ENCODE measurements at regions not wholly inside any gene's neighbourhood (a gene's known extent, or its start where the extent isn't known, plus 50 kb on each side); places are given as distances from the start of the nearest gene placed in this dataset.

DNA sequence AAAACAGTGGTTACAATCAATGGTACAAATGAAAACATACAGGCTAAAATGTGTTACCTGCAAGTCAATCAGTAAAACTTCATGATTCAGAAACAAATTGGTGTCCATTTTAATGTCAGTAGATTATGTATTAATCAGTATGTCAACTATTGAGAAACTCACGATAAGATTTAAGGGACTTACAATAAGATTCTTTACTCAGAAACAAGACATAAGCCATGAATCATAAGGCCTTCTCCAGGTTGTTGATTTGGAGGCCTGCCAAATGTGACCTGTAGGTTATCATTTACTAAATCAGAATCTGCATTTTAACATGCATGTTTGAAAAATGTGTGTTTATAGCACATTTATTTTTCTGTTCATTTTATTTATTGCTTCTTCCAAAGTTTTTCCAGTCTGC is 623.1 kb downstream of the CCDC85A start:
- no peak overlapping the region for H3K18ac ChIP-seq (ENCODE audit: low read length)
- no peak overlapping the region for H2AFZ ChIP-seq (ENCODE audit: insufficient read depth, low read length, poor library complexity)
- H2BK5ac ChIP-seq (ENCODE audit: low read depth, low read length, poor library complexity), result no peak overlapping the region
- no peak overlapping the region for H3K23ac ChIP-seq (ENCODE audit: low read length)
- no peak overlapping the region for H2BK120ac ChIP-seq (ENCODE audit: insufficient read depth, low read length, poor library complexity)
- H4K91ac ChIP-seq (ENCODE audit: low read depth, low read length), result no peak overlapping the region
- no peak overlapping the region for H3K4me2 ChIP-seq (ENCODE audit: low read length)
- no peak overlapping the region for H3K4ac ChIP-seq (ENCODE audit: low read depth, low read length)
- no CpG with 5 or more reads among the region's 1 CpG for WGBS (ENCODE audit: extremely low coverage, insufficient coverage, insufficient read length)
- no peak overlapping the region for H3K14ac ChIP-seq (ENCODE audit: low read length)
- H3K9me3 ChIP-seq (ENCODE audit: insufficient read depth, low read depth, low read length), result no peaks in the 10 kb centered on the region
- no peak overlapping the region for H2BK12ac ChIP-seq (ENCODE audit: low read length)
- no peak overlapping the region for H4K12ac ChIP-seq (ENCODE audit: low read depth, low read length)
- H3K4me3 ChIP-seq (ENCODE audit: low read depth, low read length), result no peak overlapping the region
- no peaks in the 10 kb centered on the region for H3K79me2 ChIP-seq (ENCODE audit: control insufficient read depth, insufficient read depth, low read length, poor library complexity)
- no peaks in the 10 kb centered on the region for H3K4me1 ChIP-seq (ENCODE audit: control insufficient read depth in 1 of 2, insufficient read depth in 2 of 2, low read length in 2 of 2)
- no peak overlapping the region for H3K27ac ChIP-seq (ENCODE audit: low read depth, low read length)
- no peaks in the 10 kb centered on the region for H3K27me3 ChIP-seq (ENCODE audit: insufficient read depth, low read length)
- no peaks in the 10 kb centered on the region for H3K36me3 ChIP-seq (ENCODE audit: control insufficient read depth in 1 of 2, insufficient read depth in 2 of 2, low read length in 2 of 2)
- DNase-seq, result no peak
- no peaks in the 10 kb centered on the region for H3K79me1 ChIP-seq (ENCODE audit: low read length)
- no peak overlapping the region for H3K9ac ChIP-seq (ENCODE audit: low read length)
- no peak overlapping the region for H4K8ac ChIP-seq (ENCODE audit: low read depth, low read length)
- no peak overlapping the region for H2AK5ac ChIP-seq (ENCODE audit: low read length)

DNA sequence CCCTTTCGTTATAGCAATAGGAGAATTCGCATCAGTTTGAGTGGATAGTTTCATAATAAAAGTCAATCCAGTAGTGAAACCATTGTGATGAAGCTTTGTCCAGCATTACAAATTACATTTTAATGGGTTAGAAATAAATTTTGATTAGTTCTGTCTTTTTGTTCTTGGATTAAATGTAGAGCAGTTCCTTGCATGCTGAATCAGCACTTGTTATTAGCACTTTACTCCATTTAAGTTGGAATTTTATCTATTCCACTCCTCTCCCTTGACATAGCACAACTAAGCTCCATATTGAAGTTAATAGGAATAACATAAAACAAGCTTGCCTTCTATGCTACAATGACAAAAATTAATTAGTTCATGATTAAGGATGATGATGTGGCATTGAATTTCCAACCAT is 624.1 kb downstream of the CCDC85A start:
- H3K4me1 ChIP-seq (ENCODE audit: control insufficient read depth in 1 of 2, insufficient read depth in 2 of 2, low read length in 2 of 2), result no peaks in the 10 kb centered on the region
- no peak overlapping the region for H3K4me3 ChIP-seq (ENCODE audit: low read depth, low read length)
- no peak overlapping the region for H2AK5ac ChIP-seq (ENCODE audit: low read length)
- no peak overlapping the region for H3K23ac ChIP-seq (ENCODE audit: low read length)
- H4K12ac ChIP-seq (ENCODE audit: low read depth, low read length), result no peak overlapping the region
- no peak overlapping the region for H3K4me2 ChIP-seq (ENCODE audit: low read length)
- no peaks in the 10 kb centered on the region for H3K79me2 ChIP-seq (ENCODE audit: control insufficient read depth, insufficient read depth, low read length, poor library complexity)
- H3K4ac ChIP-seq (ENCODE audit: low read depth, low read length), result no peak overlapping the region
- DNase-seq, result no peak
- H3K27ac ChIP-seq (ENCODE audit: low read depth, low read length), result no peak overlapping the region
- H4K91ac ChIP-seq (ENCODE audit: low read depth, low read length), result no peak overlapping the region
- H3K14ac ChIP-seq (ENCODE audit: low read length), result no peak overlapping the region
- H3K36me3 ChIP-seq (ENCODE audit: control insufficient read depth in 1 of 2, insufficient read depth in 2 of 2, low read length in 2 of 2), result no peaks in the 10 kb centered on the region
- no peak overlapping the region for H2AFZ ChIP-seq (ENCODE audit: insufficient read depth, low read length, poor library complexity)
- no peak overlapping the region for H3K18ac ChIP-seq (ENCODE audit: low read length)
- H2BK12ac ChIP-seq (ENCODE audit: low read length), result no peak overlapping the region
- no peak overlapping the region for H2BK120ac ChIP-seq (ENCODE audit: insufficient read depth, low read length, poor library complexity)
- no peak overlapping the region for H3K9ac ChIP-seq (ENCODE audit: low read length)
- H2BK5ac ChIP-seq (ENCODE audit: low read depth, low read length, poor library complexity), result no peak overlapping the region
- no peaks in the 10 kb centered on the region for H3K27me3 ChIP-seq (ENCODE audit: insufficient read depth, low read length)
- no peak overlapping the region for H4K8ac ChIP-seq (ENCODE audit: low read depth, low read length)
- no peaks in the 10 kb centered on the region for H3K9me3 ChIP-seq (ENCODE audit: insufficient read depth, low read depth, low read length)
- no peaks in the 10 kb centered on the region for H3K79me1 ChIP-seq (ENCODE audit: low read length)
- no CpG with 5 or more reads among the region's 2 CpGs for WGBS (ENCODE audit: extremely low coverage, insufficient coverage, insufficient read length)

DNA sequence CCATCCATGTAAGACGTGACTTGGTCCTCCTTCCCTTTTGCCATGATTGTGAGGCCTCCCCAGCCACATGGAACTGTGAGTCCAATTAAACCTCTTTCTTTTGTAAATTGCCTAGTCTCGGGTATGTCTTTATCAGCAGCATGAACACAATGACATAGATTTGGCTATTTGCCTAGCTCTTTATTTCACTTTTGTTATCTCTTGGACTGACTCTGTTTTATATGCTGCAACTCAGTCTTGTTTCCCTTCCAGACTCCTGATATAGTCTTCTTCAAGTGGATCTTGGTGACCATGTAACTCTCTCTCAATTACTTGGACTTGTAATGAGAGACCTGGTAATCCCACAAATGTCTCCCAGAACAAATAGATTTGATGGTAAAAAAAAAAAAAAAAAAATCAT is 627.6 kb downstream of the CCDC85A start:
- Histone ChIP-seq H3K14ac (ENCODE audit: low read length) (no peak overlapping the region), H3K4me1 (ENCODE audit: control insufficient read depth in 1 of 2, insufficient read depth in 2 of 2, low read length in 2 of 2) (no peaks in the 10 kb centered on the region), H3K27ac (ENCODE audit: low read depth, low read length) (no peak overlapping the region), H3K23ac (ENCODE audit: low read length) (no peak overlapping the region), H4K8ac (ENCODE audit: low read depth, low read length) (no peak overlapping the region), H2BK120ac (ENCODE audit: insufficient read depth, low read length, poor library complexity) (no peak overlapping the region), H3K4me2 (ENCODE audit: low read length) (no peak overlapping the region), H3K27me3 (ENCODE audit: insufficient read depth, low read length) (no peaks in the 10 kb centered on the region), H4K12ac (ENCODE audit: low read depth, low read length) (no peak overlapping the region), H2BK5ac (ENCODE audit: low read depth, low read length, poor library complexity) (no peak overlapping the region), H2AK5ac (ENCODE audit: low read length) (no peak overlapping the region), H3K79me2 (ENCODE audit: control insufficient read depth, insufficient read depth, low read length, poor library complexity) (no peaks in the 10 kb centered on the region), H2AFZ (ENCODE audit: insufficient read depth, low read length, poor library complexity) (no peak overlapping the region), H3K18ac (ENCODE audit: low read length) (no peak overlapping the region), H3K4ac (ENCODE audit: low read depth, low read length) (no peak overlapping the region), H3K9me3 (ENCODE audit: insufficient read depth, low read depth, low read length) (no peaks in the 10 kb centered on the region), H3K36me3 (ENCODE audit: control insufficient read depth in 1 of 2, insufficient read depth in 2 of 2, low read length in 2 of 2) (no peaks in the 10 kb centered on the region), H3K79me1 (ENCODE audit: low read length) (no peaks in the 10 kb centered on the region), H2BK12ac (ENCODE audit: low read length) (no peak overlapping the region), H3K9ac (ENCODE audit: low read length) (no peak overlapping the region), H3K4me3 (ENCODE audit: low read depth, low read length) (no peak overlapping the region), H4K91ac (ENCODE audit: low read depth, low read length) (no peak overlapping the region)
- DNase-seq, result no peak
- WGBS (ENCODE audit: extremely low coverage, insufficient coverage, insufficient read length), result no CpG with 5 or more reads among the region's 2 CpGs

DNA sequence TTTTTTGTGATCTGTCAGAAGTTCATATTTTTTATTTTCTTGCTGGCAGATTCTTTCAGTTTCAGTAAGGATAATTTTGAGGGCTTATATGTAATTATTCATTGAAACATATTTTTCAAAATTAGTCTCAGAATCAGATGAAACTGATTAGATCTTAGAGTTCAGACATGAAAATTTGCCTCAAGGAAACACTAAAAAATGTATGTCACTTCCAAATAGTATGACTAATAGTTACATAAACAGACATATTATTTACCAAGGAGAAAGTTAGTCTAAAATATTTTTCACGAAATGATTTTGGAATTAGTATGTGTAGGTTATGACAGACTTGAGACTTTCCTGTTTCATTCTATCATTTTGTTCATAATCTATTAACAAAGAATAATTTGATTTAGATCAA is 628.6 kb downstream of the CCDC85A start:
- no peak overlapping the region for H3K27ac ChIP-seq (ENCODE audit: low read depth, low read length)
- H3K14ac ChIP-seq (ENCODE audit: low read length), result no peak overlapping the region
- H2BK12ac ChIP-seq (ENCODE audit: low read length), result no peak overlapping the region
- H2BK120ac ChIP-seq (ENCODE audit: insufficient read depth, low read length, poor library complexity), result no peak overlapping the region
- H3K9me3 ChIP-seq (ENCODE audit: insufficient read depth, low read depth, low read length), result no peaks in the 10 kb centered on the region
- H3K27me3 ChIP-seq (ENCODE audit: insufficient read depth, low read length), result no peaks in the 10 kb centered on the region
- no peak overlapping the region for H4K12ac ChIP-seq (ENCODE audit: low read depth, low read length)
- H2BK5ac ChIP-seq (ENCODE audit: low read depth, low read length, poor library complexity), result no peak overlapping the region
- no peaks in the 10 kb centered on the region for H3K36me3 ChIP-seq (ENCODE audit: control insufficient read depth in 1 of 2, insufficient read depth in 2 of 2, low read length in 2 of 2)
- no peaks in the 10 kb centered on the region for H3K79me2 ChIP-seq (ENCODE audit: control insufficient read depth, insufficient read depth, low read length, poor library complexity)
- H3K18ac ChIP-seq (ENCODE audit: low read length), result no peak overlapping the region
- no peak overlapping the region for H4K8ac ChIP-seq (ENCODE audit: low read depth, low read length)
- peak in 1 of 2 donors; percentile 14 for DNase-seq
- no peak overlapping the region for H3K9ac ChIP-seq (ENCODE audit: low read length)
- no peaks in the 10 kb centered on the region for H3K4me1 ChIP-seq (ENCODE audit: control insufficient read depth in 1 of 2, insufficient read depth in 2 of 2, low read length in 2 of 2)
- no CpG with 5 or more reads among the region's 1 CpG for WGBS (ENCODE audit: extremely low coverage, insufficient coverage, insufficient read length)
- no peak overlapping the region for H3K4ac ChIP-seq (ENCODE audit: low read depth, low read length)
- H3K23ac ChIP-seq (ENCODE audit: low read length), result no peak overlapping the region
- no peak overlapping the region for H2AK5ac ChIP-seq (ENCODE audit: low read length)
- no peak overlapping the region for H4K91ac ChIP-seq (ENCODE audit: low read depth, low read length)
- H3K4me3 ChIP-seq (ENCODE audit: low read depth, low read length), result no peak overlapping the region
- no peak overlapping the region for H3K4me2 ChIP-seq (ENCODE audit: low read length)
- no peak overlapping the region for H2AFZ ChIP-seq (ENCODE audit: insufficient read depth, low read length, poor library complexity)
- H3K79me1 ChIP-seq (ENCODE audit: low read length), result no peaks in the 10 kb centered on the region
